ENCODE measurements at regions not wholly inside any gene's neighbourhood (a gene's known extent, or its start where the extent isn't known, plus 50 kb on each side); places are given as distances from the start of the nearest gene placed in this dataset.
A peak's percentile ranks its signal among the peaks of the same experiment; 100 is the strongest.

DNA sequence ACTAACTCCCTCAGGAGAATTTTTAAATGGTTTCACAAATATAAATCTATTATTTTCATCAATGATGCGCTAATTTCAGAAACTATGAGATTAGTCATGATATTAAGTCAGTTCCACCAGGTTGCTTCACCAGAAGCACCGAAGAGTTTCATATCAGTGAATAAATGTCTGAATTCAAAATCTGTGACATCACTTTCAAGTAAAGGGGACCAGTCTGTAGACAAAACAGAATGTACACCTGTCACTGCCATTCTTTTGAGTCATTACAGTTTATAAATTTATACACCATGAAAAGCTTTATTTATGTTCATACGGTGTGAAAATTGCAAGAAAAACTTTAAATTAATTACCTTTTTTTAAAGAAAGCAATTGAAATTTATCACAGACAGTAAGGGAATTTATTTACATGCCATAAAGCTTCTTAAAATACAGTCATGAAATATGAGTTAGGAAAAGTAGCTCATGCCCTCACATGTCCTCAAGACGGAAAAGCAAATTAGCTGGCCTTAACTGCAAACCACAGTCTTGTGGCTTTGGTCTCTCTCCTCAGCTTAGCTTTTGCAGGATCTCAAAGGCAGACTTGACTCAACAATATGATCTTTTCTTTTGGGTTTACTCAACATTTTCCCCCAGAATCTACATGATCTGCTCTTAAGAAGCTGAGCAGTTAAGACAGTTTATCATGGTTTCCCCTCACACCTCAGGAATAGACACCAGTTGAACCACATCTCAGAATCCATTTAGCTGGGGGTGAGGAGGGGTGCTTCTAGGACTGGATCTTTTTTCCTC is 177.7 kb upstream of the MCHR2 start (continued):
- TF ChIP-seq, protein P1, sequence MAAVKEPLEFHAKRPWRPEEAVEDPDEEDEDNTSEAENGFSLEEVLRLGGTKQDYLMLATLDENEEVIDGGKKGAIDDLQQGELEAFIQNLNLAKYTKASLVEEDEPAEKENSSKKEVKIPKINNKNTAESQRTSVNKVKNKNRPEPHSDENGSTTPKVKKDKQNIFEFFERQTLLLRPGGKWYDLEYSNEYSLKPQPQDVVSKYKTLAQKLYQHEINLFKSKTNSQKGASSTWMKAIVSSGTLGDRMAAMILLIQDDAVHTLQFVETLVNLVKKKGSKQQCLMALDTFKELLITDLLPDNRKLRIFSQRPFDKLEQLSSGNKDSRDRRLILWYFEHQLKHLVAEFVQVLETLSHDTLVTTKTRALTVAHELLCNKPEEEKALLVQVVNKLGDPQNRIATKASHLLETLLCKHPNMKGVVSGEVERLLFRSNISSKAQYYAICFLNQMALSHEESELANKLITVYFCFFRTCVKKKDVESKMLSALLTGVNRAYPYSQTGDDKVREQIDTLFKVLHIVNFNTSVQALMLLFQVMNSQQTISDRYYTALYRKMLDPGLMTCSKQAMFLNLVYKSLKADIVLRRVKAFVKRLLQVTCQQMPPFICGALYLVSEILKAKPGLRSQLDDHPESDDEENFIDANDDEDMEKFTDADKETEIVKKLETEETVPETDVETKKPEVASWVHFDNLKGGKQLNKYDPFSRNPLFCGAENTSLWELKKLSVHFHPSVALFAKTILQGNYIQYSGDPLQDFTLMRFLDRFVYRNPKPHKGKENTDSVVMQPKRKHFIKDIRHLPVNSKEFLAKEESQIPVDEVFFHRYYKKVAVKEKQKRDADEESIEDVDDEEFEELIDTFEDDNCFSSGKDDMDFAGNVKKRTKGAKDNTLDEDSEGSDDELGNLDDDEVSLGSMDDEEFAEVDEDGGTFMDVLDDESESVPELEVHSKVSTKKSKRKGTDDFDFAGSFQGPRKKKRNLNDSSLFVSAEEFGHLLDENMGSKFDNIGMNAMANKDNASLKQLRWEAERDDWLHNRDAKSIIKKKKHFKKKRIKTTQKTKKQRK (IDR thresholded peaks at IDR 0.05; ENCODE audit: low read depth, low read length): no peak
- TF ChIP-seq CREB1 (IDR thresholded peaks at IDR 0.05; ENCODE audit: low read depth) (0 out of 2 replicates have a peak, but pooled peaks have one; percentile 8), DPF2 (IDR thresholded peaks at IDR 0.05) (0 out of 2 replicates have a peak, but pooled peaks have one; percentile 48), ZSCAN29 (IDR thresholded peaks at IDR 0.05) (no peak), CREM (IDR thresholded peaks at IDR 0.05; ENCODE audit: low read depth) (peak; percentile 32), FOXM1 (IDR thresholded peaks at IDR 0.05; ENCODE audit: low read depth, low read length) (peak; percentile 86; the same call in 1 of the 2 replicates), FOXK2 (IDR thresholded peaks at IDR 0.05) (no peak), TCF12 (IDR thresholded peaks at IDR 0.05; ENCODE audit: low read depth, low read length) (no peak), PAX8 (IDR thresholded peaks at IDR 0.05) (no peak), SRF (IDR thresholded peaks at IDR 0.05; ENCODE audit: low read depth in 2 of 2, low read length in 2 of 2) (peak in 1 of 2 experiments; percentile 51; a peak in 1 of 4 replicates), CBX5 (IDR thresholded peaks at IDR 0.05; ENCODE audit: low read depth) (0 out of 2 replicates have a peak, but pooled peaks have one; percentile 42), YBX1 (IDR thresholded peaks at IDR 0.05) (no peak), ZZZ3 (IDR thresholded peaks at IDR 0.05; ENCODE audit: control insufficient read depth, insufficient read length, low read depth) (no peak), NFIC (IDR thresholded peaks at IDR 0.05; ENCODE audit: low read depth, low read length) (peak; percentile 90), NBN (IDR thresholded peaks at IDR 0.05) (no peak), ZBED1 (IDR thresholded peaks at IDR 0.05; ENCODE audit: borderline replicate concordance) (peak; percentile 51; the same call in 1 of the 2 replicates), RUNX3 (IDR thresholded peaks at IDR 0.05; ENCODE audit: low read length) (peak; percentile 98)
- TF ChIP-seq, protein P2, sequence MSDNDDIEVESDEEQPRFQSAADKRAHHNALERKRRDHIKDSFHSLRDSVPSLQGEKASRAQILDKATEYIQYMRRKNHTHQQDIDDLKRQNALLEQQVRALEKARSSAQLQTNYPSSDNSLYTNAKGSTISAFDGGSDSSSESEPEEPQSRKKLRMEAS (IDR thresholded peaks at IDR 0.05; ENCODE audit: low read depth, low read length): no peak
- TF ChIP-seq, protein P3, sequence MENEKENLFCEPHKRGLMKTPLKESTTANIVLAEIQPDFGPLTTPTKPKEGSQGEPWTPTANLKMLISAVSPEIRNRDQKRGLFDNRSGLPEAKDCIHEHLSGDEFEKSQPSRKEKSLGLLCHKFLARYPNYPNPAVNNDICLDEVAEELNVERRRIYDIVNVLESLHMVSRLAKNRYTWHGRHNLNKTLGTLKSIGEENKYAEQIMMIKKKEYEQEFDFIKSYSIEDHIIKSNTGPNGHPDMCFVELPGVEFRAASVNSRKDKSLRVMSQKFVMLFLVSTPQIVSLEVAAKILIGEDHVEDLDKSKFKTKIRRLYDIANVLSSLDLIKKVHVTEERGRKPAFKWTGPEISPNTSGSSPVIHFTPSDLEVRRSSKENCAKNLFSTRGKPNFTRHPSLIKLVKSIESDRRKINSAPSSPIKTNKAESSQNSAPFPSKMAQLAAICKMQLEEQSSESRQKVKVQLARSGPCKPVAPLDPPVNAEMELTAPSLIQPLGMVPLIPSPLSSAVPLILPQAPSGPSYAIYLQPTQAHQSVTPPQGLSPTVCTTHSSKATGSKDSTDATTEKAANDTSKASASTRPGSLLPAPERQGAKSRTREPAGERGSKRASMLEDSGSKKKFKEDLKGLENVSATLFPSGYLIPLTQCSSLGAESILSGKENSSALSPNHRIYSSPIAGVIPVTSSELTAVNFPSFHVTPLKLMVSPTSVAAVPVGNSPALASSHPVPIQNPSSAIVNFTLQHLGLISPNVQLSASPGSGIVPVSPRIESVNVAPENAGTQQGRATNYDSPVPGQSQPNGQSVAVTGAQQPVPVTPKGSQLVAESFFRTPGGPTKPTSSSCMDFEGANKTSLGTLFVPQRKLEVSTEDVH (IDR thresholded peaks at IDR 0.05; ENCODE audit: low read depth, partially characterized antibody): no peak
- TF ChIP-seq, protein P4, sequence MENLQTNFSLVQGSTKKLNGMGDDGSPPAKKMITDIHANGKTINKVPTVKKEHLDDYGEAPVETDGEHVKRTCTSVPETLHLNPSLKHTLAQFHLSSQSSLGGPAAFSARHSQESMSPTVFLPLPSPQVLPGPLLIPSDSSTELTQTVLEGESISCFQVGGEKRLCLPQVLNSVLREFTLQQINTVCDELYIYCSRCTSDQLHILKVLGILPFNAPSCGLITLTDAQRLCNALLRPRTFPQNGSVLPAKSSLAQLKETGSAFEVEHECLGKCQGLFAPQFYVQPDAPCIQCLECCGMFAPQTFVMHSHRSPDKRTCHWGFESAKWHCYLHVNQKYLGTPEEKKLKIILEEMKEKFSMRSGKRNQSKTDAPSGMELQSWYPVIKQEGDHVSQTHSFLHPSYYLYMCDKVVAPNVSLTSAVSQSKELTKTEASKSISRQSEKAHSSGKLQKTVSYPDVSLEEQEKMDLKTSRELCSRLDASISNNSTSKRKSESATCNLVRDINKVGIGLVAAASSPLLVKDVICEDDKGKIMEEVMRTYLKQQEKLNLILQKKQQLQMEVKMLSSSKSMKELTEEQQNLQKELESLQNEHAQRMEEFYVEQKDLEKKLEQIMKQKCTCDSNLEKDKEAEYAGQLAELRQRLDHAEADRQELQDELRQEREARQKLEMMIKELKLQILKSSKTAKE (IDR thresholded peaks at IDR 0.05; ENCODE audit: low read depth, poor library complexity, severe bottlenecking): peak; percentile 52
- TF ChIP-seq, protein P5, sequence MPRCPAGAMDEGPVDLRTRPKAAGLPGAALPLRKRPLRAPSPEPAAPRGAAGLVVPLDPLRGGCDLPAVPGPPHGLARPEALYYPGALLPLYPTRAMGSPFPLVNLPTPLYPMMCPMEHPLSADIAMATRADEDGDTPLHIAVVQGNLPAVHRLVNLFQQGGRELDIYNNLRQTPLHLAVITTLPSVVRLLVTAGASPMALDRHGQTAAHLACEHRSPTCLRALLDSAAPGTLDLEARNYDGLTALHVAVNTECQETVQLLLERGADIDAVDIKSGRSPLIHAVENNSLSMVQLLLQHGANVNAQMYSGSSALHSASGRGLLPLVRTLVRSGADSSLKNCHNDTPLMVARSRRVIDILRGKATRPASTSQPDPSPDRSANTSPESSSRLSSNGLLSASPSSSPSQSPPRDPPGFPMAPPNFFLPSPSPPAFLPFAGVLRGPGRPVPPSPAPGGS (IDR thresholded peaks at IDR 0.05; ENCODE audit: borderline replicate concordance, insufficient read depth, low read depth, low read length, poor library complexity, severe bottlenecking): peak; percentile 33

Measured in GM12878 (cell line).